Activated CD4-positive, alpha-beta T cell treated with anti-CD3 and anti-CD28 coated beads, Interleukin-2, amount 10 ng/mL, durations not matched to agents 24 days and 14 days (primary cell): ENCODE measurements at regions not wholly inside any gene's neighbourhood (a gene's known extent, or its start where the extent isn't known, plus 50 kb on each side); places are given as distances from the start of the nearest gene placed in this dataset.

Experiments
- DNase-seq: peaks from one replicate; pipeline ENCODE4 v3.0.0; 2022
- H3K27ac Mint-ChIP-seq: one replicate; pipeline ENCODE4 v1.8.0; 2022; ENCODE audit warnings: mild to moderate bottlenecking, mixed read lengths
- H3K27me3 Mint-ChIP-seq: one replicate; pipeline ENCODE4 v1.8.0; 2022; ENCODE audit warnings: mixed read lengths
- H3K36me3 Mint-ChIP-seq: one replicate; pipeline ENCODE4 v1.8.0; 2022; ENCODE audit warnings: low read depth, mild to moderate bottlenecking, mixed read lengths
- H3K4me1 Mint-ChIP-seq: one replicate; pipeline ENCODE4 v1.8.0; 2021; ENCODE audit warnings: mixed read lengths
- H3K4me3 Mint-ChIP-seq: one replicate; pipeline ENCODE4 v1.8.0; 2022; ENCODE audit warnings: mild to moderate bottlenecking, moderate library complexity, mixed read lengths
- H3K9me3 Mint-ChIP-seq: one replicate; pipeline ENCODE4 v1.8.0; 2021; ENCODE audit warnings: mixed read lengths
- intact Hi-C: fragments of 100-400 bp; cut with micrococcal nuclease; formaldehyde crosslinking; loops from one replicate; pipeline ENCODE4 v1.15.1; 2023

- Mint-ChIP-seq H3K4me1 (no peaks in the 10 kb centered on the region), H3K36me3 (no peaks in the 10 kb centered on the region), H3K27ac (no peak overlapping the region), H3K9me3 (peaks cover 4% of the 10 kb centered on the region), H3K27me3 (no peaks in the 10 kb centered on the region), H3K4me3 (no peak overlapping the region)
- intact Hi-C loops: no loop called here
- no peak for DNase-seq
Observed at GRCh38 chr20:52593654-52594053, 378.5 kb upstream of the TSHZ2 start.

GRCh38 chr20:52592567-52592966 is 379.6 kb upstream of the TSHZ2 start:
- Mint-ChIP-seq H3K27ac (no peak overlapping the region), H3K4me3 (no peak overlapping the region), H3K9me3 (peaks cover 4% of the 10 kb centered on the region), H3K4me1 (no peaks in the 10 kb centered on the region), H3K36me3 (no peaks in the 10 kb centered on the region), H3K27me3 (no peaks in the 10 kb centered on the region)
- intact Hi-C loops: no loop called here
- DNase-seq: no peak

- no peaks in the 10 kb centered on the region for H3K4me1 Mint-ChIP-seq
- no peak overlapping the region for H3K27ac Mint-ChIP-seq
Observed at GRCh38 chr20:52590100-52590499, 382.1 kb upstream of the TSHZ2 start.

GRCh38 chr20:52589251-52589812 is 382.8 kb upstream of the TSHZ2 start:
- no peak for DNase-seq
- Mint-ChIP-seq H3K36me3 (no peaks in the 10 kb centered on the region), H3K27me3 (no peaks in the 10 kb centered on the region), H3K9me3 (peaks cover 4% of the 10 kb centered on the region), H3K4me3 (no peak overlapping the region), H3K27ac (no peak overlapping the region), H3K4me1 (no peaks in the 10 kb centered on the region)
- intact Hi-C loops: no loop called here

More at GRCh38 chr20:52590100-52590499, 382.1 kb upstream of the TSHZ2 start:
- H3K9me3 Mint-ChIP-seq: peaks cover 4% of the 10 kb centered on the region
- no peak overlapping the region for H3K4me3 Mint-ChIP-seq
- H3K36me3 Mint-ChIP-seq: no peaks in the 10 kb centered on the region
- DNase-seq: no peak
- no peaks in the 10 kb centered on the region for H3K27me3 Mint-ChIP-seq
- intact Hi-C loops: no loop called here

- H3K4me3 Mint-ChIP-seq: no peak overlapping the region
- H3K27ac Mint-ChIP-seq: no peak overlapping the region
- no peak for DNase-seq
- H3K36me3 Mint-ChIP-seq: no peaks in the 10 kb centered on the region
- H3K4me1 Mint-ChIP-seq: no peaks in the 10 kb centered on the region
- intact Hi-C loops: no loop called here
- peaks cover 4% of the 10 kb centered on the region for H3K9me3 Mint-ChIP-seq
- no peaks in the 10 kb centered on the region for H3K27me3 Mint-ChIP-seq
Observed at GRCh38 chr20:52586660-52587059, 385.5 kb upstream of the TSHZ2 start.

GRCh38 chr20:52585333-52585732 is 386.8 kb upstream of the TSHZ2 start:
- Mint-ChIP-seq H3K36me3 (no peaks in the 10 kb centered on the region), H3K4me1 (no peaks in the 10 kb centered on the region), H3K9me3 (peaks cover under 1% of the 10 kb centered on the region), H3K27ac (no peak overlapping the region), H3K27me3 (no peaks in the 10 kb centered on the region), H3K4me3 (no peak overlapping the region)
- intact Hi-C loops: no loop called here
- DNase-seq: no peak

GRCh38 chr20:52578559-52578958 is 387.0 kb upstream of the ZFP64 start:
- Mint-ChIP-seq H3K36me3 (no peaks in the 10 kb centered on the region), H3K4me1 (no peaks in the 10 kb centered on the region), H3K4me3 (no peak overlapping the region), H3K27me3 (no peaks in the 10 kb centered on the region), H3K9me3 (peaks cover 4% of the 10 kb centered on the region), H3K27ac (no peak overlapping the region)
- DNase-seq: no peak
- intact Hi-C loops: no loop called here

- H3K36me3 Mint-ChIP-seq: no peaks in the 10 kb centered on the region
- H3K9me3 Mint-ChIP-seq: peaks cover 4% of the 10 kb centered on the region
- H3K27me3 Mint-ChIP-seq: no peaks in the 10 kb centered on the region
- H3K4me3 Mint-ChIP-seq: no peak overlapping the region
- intact Hi-C loops: no loop called here
- no peak overlapping the region for H3K27ac Mint-ChIP-seq
- H3K4me1 Mint-ChIP-seq: no peaks in the 10 kb centered on the region
- no peak for DNase-seq
Observed at GRCh38 chr20:52577696-52578095, 386.1 kb upstream of the ZFP64 start.

- DNase-seq: no peak
- no peaks in the 10 kb centered on the region for H3K36me3 Mint-ChIP-seq
- H3K4me1 Mint-ChIP-seq: no peaks in the 10 kb centered on the region
- intact Hi-C loops: no loop called here
- H3K27me3 Mint-ChIP-seq: no peaks in the 10 kb centered on the region
- H3K4me3 Mint-ChIP-seq: no peak overlapping the region
- H3K27ac Mint-ChIP-seq: no peak overlapping the region
- H3K9me3 Mint-ChIP-seq: peaks cover 4% of the 10 kb centered on the region
Observed at GRCh38 chr20:52572687-52573086, 381.1 kb upstream of the ZFP64 start.

GRCh38 chr20:52569201-52569600 is 377.6 kb upstream of the ZFP64 start:
- no peaks in the 10 kb centered on the region for H3K27me3 Mint-ChIP-seq
- no peak for DNase-seq
- no peak overlapping the region for H3K27ac Mint-ChIP-seq
- no peaks in the 10 kb centered on the region for H3K4me1 Mint-ChIP-seq
- H3K36me3 Mint-ChIP-seq: no peaks in the 10 kb centered on the region
- H3K4me3 Mint-ChIP-seq: no peak overlapping the region
- intact Hi-C loops: no loop called here
- peaks cover 9% of the 10 kb centered on the region for H3K9me3 Mint-ChIP-seq

- no peaks in the 10 kb centered on the region for H3K27me3 Mint-ChIP-seq
- DNase-seq: no peak
- no peak overlapping the region for H3K4me3 Mint-ChIP-seq
- peaks cover 5% of the 10 kb centered on the region for H3K9me3 Mint-ChIP-seq
- H3K36me3 Mint-ChIP-seq: no peaks in the 10 kb centered on the region
- no peak overlapping the region for H3K27ac Mint-ChIP-seq
- no peaks in the 10 kb centered on the region for H3K4me1 Mint-ChIP-seq
- intact Hi-C loops: no loop called here
Observed at GRCh38 chr20:52565614-52566013, 374.0 kb upstream of the ZFP64 start.

- no peaks in the 10 kb centered on the region for H3K4me1 Mint-ChIP-seq
- no peak for DNase-seq
- H3K4me3 Mint-ChIP-seq: no peak overlapping the region
- no peak overlapping the region for H3K27ac Mint-ChIP-seq
- H3K9me3 Mint-ChIP-seq: peaks cover 11% of the 10 kb centered on the region
- H3K36me3 Mint-ChIP-seq: no peaks in the 10 kb centered on the region
- intact Hi-C loops: no loop called here
- no peaks in the 10 kb centered on the region for H3K27me3 Mint-ChIP-seq
Observed at GRCh38 chr20:52564594-52564993, 373.0 kb upstream of the ZFP64 start.

- Mint-ChIP-seq H3K4me3 (no peak overlapping the region), H3K27ac (no peak overlapping the region)
- intact Hi-C loops: no loop called here
Observed at GRCh38 chr20:52552181-52552872, 360.7 kb upstream of the ZFP64 start.

GRCh38 chr20:52542131-52542530 is 350.6 kb upstream of the ZFP64 start:
- DNase-seq: no peak
- no peak overlapping the region for H3K27ac Mint-ChIP-seq
- intact Hi-C loops: no loop called here
- no peaks in the 10 kb centered on the region for H3K4me1 Mint-ChIP-seq
- no peak overlapping the region for H3K4me3 Mint-ChIP-seq
- H3K36me3 Mint-ChIP-seq: no peaks in the 10 kb centered on the region
- H3K27me3 Mint-ChIP-seq: peaks cover 1% of the 10 kb centered on the region
- peaks cover 14% of the 10 kb centered on the region for H3K9me3 Mint-ChIP-seq

More at GRCh38 chr20:52552181-52552872, 360.7 kb upstream of the ZFP64 start:
- no peaks in the 10 kb centered on the region for H3K4me1 Mint-ChIP-seq
- H3K36me3 Mint-ChIP-seq: no peaks in the 10 kb centered on the region
- DNase-seq: no peak
- H3K9me3 Mint-ChIP-seq: peaks cover 3% of the 10 kb centered on the region
- H3K27me3 Mint-ChIP-seq: no peaks in the 10 kb centered on the region

- DNase-seq: no peak
- no peak overlapping the region for H3K27ac Mint-ChIP-seq
- peaks cover 1% of the 10 kb centered on the region for H3K27me3 Mint-ChIP-seq
- intact Hi-C loops: no loop called here
- H3K36me3 Mint-ChIP-seq: no peaks in the 10 kb centered on the region
- no peaks in the 10 kb centered on the region for H3K4me1 Mint-ChIP-seq
- H3K9me3 Mint-ChIP-seq: peaks cover 7% of the 10 kb centered on the region
- H3K4me3 Mint-ChIP-seq: no peak overlapping the region
Observed at GRCh38 chr20:52540509-52540908, 348.9 kb upstream of the ZFP64 start.
